ENCODE measurements at regions not wholly inside any gene's neighbourhood (a gene's known extent, or its start where the extent isn't known, plus 50 kb on each side); places are given as distances from the start of the nearest gene placed in this dataset.

DNA sequence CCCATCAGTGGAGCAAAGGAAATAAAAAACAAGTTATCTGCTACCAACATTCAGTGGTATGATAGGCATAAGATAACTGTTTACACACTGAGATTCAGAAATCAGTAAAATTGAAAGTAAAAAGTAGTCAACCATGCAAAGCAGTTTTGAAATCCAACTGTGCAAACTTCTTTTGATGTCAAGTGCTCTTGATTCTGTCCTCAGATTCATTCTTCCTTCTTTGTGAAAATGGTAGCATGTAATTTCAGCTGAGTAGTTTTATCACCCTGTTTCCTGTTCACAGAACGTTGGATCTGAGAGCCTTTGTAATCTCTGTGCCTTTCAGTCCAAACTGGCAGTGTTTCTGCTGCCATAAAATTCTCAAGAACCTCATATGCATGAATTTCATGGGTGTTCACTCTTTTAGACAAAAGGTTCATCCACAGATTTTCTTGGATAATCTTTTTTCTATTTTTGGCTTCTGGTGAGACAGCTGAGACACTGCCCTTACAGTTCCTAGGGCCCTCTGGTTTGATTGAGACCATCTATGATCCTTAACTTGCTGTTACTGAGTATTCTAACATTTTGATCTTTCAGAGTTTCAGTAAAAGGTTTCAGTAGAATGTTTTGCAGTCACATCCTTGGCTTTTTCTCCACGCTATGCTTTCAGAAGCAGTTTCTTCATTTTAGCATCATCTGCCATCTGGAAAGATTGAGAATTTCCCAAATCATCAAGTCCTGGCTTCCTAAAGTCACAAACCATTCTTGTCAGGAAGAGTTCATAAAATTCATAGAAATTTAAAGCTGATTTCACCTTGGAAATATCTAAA lies 272.3 kb upstream of the EPHA4 start:
- TF ChIP-seq POLR2AphosphoS5 (IDR thresholded peaks at IDR 0.05) (no peak), POLR2A (IDR thresholded peaks at IDR 0.05) (no peak)
- TF ChIP-seq, protein P1, sequence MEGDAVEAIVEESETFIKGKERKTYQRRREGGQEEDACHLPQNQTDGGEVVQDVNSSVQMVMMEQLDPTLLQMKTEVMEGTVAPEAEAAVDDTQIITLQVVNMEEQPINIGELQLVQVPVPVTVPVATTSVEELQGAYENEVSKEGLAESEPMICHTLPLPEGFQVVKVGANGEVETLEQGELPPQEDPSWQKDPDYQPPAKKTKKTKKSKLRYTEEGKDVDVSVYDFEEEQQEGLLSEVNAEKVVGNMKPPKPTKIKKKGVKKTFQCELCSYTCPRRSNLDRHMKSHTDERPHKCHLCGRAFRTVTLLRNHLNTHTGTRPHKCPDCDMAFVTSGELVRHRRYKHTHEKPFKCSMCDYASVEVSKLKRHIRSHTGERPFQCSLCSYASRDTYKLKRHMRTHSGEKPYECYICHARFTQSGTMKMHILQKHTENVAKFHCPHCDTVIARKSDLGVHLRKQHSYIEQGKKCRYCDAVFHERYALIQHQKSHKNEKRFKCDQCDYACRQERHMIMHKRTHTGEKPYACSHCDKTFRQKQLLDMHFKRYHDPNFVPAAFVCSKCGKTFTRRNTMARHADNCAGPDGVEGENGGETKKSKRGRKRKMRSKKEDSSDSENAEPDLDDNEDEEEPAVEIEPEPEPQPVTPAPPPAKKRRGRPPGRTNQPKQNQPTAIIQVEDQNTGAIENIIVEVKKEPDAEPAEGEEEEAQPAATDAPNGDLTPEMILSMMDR (IDR thresholded peaks at IDR 0.05 in 8 of 11, conservative IDR thresholded peaks at IDR 0.05 in 3 of 11), result no peak
